Jurkat, Clone E6-1 (cell line): ENCODE measurements at regions not wholly inside any gene's neighbourhood (a gene's known extent, or its start where the extent isn't known, plus 50 kb on each side); places are given as distances from the start of the nearest gene placed in this dataset.

Experiments
- DNase-seq: peaks from one replicate; pipeline ENCODE4 v3.0.0-alpha.2; 2011; ENCODE audit warnings: low read depth, low spot score
- H3K4me3 ChIP-seq: 2 replicates; pipeline ENCODE4 v1.5.1; 2011; ENCODE audit warnings: mild to moderate bottlenecking, low read length, control low read depth, moderate library complexity

DNA sequence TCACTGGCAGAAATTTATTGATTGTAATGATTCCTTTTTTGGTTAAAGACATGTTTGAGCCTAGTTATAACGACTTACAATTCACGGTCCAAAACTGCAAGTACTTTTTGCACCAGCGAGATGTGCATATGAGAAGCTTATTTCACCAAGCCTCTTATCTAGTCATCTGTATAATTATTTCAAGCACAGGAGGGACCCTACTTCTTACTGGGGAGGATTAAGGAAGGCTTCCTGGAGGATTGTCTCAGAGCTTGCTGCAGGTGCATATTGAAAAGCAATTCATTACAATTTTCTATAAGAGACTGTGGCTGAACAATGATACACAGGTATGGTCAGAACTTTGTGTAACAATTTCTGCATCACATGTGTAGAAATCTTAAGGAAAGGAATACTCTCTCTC, 152.9 kb downstream of the CAND1 start:
- DNase-seq: no peak
- H3K4me3 ChIP-seq: no peak overlapping the region

DNA sequence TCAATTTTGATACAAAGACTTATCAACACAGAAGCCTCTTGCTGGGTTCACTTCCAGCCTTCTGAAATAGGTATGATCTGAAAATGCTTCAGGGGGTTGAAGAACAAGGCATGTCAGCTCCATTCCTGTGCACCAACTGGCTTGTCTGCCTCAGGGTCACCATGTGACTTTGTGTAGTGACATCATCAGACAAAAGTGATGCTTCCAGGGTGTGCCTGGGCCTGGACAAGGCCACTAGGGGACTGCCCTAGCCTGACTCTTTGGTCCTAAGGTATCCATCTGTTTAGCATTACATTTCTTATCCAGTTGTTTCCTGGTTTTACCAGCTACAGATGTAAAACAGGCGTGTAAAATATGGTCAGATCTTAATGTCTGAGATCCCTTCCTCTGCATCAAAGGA, 155.6 kb downstream of the CAND1 start:
- DNase-seq: no peak
- H3K4me3 ChIP-seq: no peak overlapping the region

GRCh38 chr12:67425394-67425793, 156.2 kb downstream of the CAND1 start:
- no peak for DNase-seq
- H3K4me3 ChIP-seq: no peak overlapping the region

DNA sequence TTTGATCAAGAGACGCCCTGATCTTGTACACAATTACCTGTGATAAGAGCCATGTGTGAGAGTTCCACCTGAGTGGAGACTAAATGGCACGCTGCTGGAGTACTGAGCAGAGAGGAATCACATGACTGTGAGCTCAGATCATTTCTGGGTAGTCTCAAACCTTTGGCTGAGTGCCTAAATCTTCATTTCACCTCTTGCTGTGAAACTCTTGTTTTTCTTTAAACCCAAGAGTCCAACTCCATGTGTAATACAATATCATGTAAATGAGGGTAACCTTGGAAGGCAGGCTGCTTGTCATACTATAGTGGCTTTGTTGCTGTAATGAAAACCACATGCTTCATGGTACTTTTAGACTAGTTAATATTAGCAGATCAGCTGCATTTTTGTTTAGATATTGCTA, 156.9 kb downstream of the CAND1 start:
- no peak overlapping the region for H3K4me3 ChIP-seq
- no peak for DNase-seq

- H3K4me3 ChIP-seq: no peak overlapping the region
- no peak for DNase-seq
These were observed 158.2 kb downstream of the CAND1 start for GRCh38 chr12:67427336-67427735.

DNA sequence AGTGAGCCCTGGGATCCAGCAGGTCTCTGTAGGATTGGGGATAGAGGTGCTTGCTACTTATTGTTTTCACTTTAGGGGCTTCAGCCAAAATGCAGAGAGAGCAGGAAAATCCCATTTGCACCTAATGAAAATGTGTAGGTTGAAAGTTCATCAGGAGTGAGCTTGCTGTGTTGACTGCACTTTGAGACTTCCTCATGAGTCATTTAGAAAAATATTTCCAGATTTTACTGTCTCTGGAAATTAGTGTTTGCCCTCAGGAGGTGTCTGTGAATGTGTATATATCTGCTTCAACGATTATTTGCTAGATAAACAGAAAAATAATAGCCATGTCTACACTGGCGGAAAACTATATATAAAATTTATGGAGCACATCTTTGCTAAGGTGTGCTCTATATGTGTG, 159.3 kb downstream of the CAND1 start:
- H3K4me3 ChIP-seq: no peak overlapping the region
- DNase-seq: no peak

GRCh38 chr12:67430708-67431335, 161.7 kb downstream of the CAND1 start:
- no peak for DNase-seq
- H3K4me3 ChIP-seq: no peak overlapping the region

- H3K4me3 ChIP-seq: no peak overlapping the region
- no peak for DNase-seq
These were observed 162.4 kb downstream of the CAND1 start for GRCh38 chr12:67431411-67432020.

GRCh38 chr12:67433385-67434175, 164.4 kb downstream of the CAND1 start:
- DNase-seq: peak; percentile 11
- no peak overlapping the region for H3K4me3 ChIP-seq

DNA sequence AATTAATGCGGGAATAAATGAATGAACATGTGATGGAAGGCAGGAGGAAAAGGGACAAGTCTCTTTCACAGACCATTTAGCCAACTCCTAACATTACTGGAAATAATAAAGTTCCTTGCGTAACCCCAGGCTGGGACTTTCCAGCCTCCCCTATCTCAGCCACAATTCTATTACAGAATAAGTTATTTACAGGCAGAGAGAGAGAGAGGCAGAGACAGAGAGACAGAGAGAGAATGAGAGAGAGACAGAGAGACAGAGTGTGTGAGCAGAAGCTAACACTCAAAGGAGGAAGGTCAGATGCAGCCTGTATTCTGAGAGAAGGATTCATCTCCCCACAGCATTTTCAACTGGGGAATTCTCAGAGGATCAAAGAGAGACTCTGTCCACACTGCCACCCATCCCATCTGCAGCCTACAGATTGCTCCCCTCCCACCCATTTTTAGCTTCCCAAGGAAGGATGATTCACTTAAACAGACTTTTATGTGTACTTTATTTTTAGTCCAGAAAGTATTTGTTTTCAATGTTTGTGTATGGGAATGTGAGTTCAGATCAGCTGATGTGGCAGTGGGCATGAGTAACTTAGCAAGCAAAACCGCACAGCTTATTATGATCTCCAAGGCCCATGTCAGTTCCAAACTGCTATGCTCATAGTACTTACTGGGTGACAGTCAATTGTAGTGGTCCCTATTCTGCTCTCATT, 165.7 kb downstream of the CAND1 start:
- no peak overlapping the region for H3K4me3 ChIP-seq
- DNase-seq: no peak

- H3K4me3 ChIP-seq: no peak overlapping the region
- no peak for DNase-seq
These were observed 167.1 kb downstream of the CAND1 start for GRCh38 chr12:67436230-67436629.

GRCh38 chr12:67437011-67437410, 167.9 kb downstream of the CAND1 start:
- DNase-seq: no peak
- no peak overlapping the region for H3K4me3 ChIP-seq

DNA sequence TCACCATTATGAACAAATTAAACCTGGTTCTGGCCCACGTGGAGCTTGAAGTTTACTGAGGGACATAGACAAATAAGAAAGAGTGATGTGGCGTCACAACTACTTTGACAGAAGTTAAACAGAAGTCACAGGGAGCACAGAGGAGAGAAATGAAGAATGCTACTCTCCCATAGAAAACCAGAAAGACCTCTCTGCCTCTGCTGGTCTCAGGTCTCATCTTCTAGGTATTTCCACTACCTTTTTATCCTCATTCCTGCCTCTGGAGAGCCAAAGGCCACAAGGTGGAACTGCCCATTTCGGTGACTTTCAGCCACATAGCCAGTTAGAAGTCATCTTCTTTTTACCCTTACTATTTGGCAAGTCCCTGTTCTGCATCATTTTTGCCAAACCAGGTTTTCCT, 170.5 kb downstream of the CAND1 start:
- no peak overlapping the region for H3K4me3 ChIP-seq
- no peak for DNase-seq

- no peak overlapping the region for H3K4me3 ChIP-seq
These were observed 172.7 kb downstream of the CAND1 start for GRCh38 chr12:67441736-67442346.

DNA sequence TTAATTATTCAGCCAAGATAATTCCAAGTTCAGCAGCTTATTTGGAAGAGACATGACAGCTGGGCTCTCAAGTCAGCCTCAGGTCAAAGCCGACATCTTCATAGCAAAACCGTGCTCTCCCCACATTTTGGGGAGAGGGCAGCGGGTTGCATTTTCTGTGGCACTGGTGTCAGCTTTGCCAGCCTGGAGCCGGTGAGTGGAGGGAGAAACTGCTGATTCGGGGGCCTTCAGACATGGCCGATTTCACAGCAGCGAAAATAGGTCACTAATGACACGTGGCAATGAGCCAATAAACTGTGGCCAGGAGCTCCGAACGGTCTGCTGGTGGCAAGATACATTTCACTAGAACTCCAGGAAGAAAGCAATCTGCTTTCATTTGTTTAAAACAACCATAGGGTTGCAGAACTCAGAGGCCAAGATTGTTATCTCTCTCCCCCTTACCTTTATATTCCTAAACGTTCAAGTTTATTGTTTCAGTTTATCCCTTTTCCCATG, 173.2 kb downstream of the CAND1 start:
- H3K4me3 ChIP-seq: no peak overlapping the region
- DNase-seq: no peak

More at GRCh38 chr12:67441736-67442346, 172.7 kb downstream of the CAND1 start:
- peak; percentile 70 for DNase-seq

GRCh38 chr12:67442896-67443295, 173.7 kb downstream of the CAND1 start:
- no peak overlapping the region for H3K4me3 ChIP-seq
- no peak for DNase-seq

- H3K4me3 ChIP-seq: no peak overlapping the region
- DNase-seq: no peak
These were observed 175.4 kb downstream of the CAND1 start for GRCh38 chr12:67444542-67444941.

DNA sequence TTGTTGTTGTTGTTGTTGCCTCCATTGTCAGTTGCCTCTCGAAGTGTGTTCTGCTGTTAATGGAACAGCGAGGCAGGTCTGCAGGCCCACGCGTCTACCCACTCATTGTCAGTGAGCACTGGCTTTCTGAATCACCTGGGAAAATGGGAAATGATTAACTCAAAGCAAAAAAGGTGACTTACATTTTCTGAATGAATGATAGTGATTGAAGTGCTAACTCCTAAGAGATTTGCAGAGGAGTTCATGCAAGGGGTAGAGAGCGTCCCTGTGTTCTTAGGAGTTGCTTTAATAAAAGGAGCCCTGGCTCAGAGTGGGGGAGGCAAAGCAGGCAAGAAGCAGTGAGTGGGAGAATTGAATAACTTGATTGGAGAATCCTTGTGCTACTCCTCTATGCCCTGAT, 177.6 kb downstream of the CAND1 start:
- H3K4me3 ChIP-seq: no peak overlapping the region
- no peak for DNase-seq

DNA sequence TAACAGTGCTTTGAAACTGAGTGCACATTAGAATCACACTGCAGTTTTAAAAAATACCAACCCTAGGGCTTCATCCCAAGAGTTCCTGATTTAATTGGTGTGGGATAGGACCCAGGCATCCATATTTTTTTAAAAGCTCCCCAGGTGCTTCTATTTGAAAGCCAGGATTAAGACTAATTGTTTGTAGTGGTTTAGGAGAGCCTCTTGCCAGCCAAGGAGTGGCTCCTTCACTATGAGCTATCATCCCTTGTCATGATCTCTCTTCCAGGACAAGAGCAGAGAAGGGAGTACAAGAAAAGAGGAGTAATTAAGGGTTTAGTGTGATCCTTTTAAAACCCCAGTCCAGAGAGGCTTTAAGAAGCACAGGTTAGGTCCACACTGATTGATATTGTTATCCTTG, 178.0 kb downstream of the CAND1 start:
- DNase-seq: no peak
- no peak overlapping the region for H3K4me3 ChIP-seq
